ENCODE measurements at regions not wholly inside any gene's neighbourhood (a gene's known extent, or its start where the extent isn't known, plus 50 kb on each side); places are given as distances from the start of the nearest gene placed in this dataset.

GRCh38 chr20:19816386-19816785, 58.3 kb downstream of the RIN2 start:
- H3K27ac Mint-ChIP-seq = no peak overlapping the region
- peak overlapping the region; percentile 63 for H3K4me2 ChIP-seq (replicated peaks; ENCODE audit: low read depth, low read length, poor library complexity, severe bottlenecking)
- H3K4me1 ChIP-seq (ENCODE audit: control insufficient read depth in 2 of 2, insufficient read depth in 2 of 2, low read length in 2 of 2) = peaks cover 54 to 57% of the 10 kb centered on the region in 2 donors
- no peaks in the 10 kb centered on the region for H4K20me1 ChIP-seq (ENCODE audit: control insufficient read depth, insufficient read depth, low read length, poor library complexity, severe bottlenecking)
- peaks cover 70% of the 10 kb centered on the region for H3K4me1 Mint-ChIP-seq
- H3K36me3 ChIP-seq (replicated peaks in 1 of 2; ENCODE audit: control extremely low read depth in 1 of 2, control insufficient read depth in 1 of 2, extremely low read depth in 1 of 2, insufficient read depth in 2 of 2, low read length in 1 of 2) = no peaks in the 10 kb centered on the region
- no peak overlapping the region for H3K4me3 Mint-ChIP-seq
- no peaks in the 10 kb centered on the region for H3K27me3 ChIP-seq (replicated peaks in 1 of 4; ENCODE audit: control extremely low read depth in 1 of 4, control insufficient read depth in 3 of 4, insufficient read depth in 4 of 4, low read length in 3 of 4)
- intact Hi-C loops (cut with micrococcal nuclease) = loop anchor here (10.0 kb wide), 2 partner anchors 98 to 198 kb away; partner anchors contain the start of gene NAA20
- DNase-seq (no peak), ATAC-seq (ENCODE audit: low read depth) (no peak)
- no peak overlapping the region for H3K27ac ChIP-seq (ENCODE audit: low read length in 2 of 2)
- TF ChIP-seq EZH2 (IDR thresholded peaks at IDR 0.05; ENCODE audit: borderline replicate concordance, insufficient read depth, low read depth, low read length, poor library complexity, severe bottlenecking) = no peak
- TF ChIP-seq, protein P1, sequence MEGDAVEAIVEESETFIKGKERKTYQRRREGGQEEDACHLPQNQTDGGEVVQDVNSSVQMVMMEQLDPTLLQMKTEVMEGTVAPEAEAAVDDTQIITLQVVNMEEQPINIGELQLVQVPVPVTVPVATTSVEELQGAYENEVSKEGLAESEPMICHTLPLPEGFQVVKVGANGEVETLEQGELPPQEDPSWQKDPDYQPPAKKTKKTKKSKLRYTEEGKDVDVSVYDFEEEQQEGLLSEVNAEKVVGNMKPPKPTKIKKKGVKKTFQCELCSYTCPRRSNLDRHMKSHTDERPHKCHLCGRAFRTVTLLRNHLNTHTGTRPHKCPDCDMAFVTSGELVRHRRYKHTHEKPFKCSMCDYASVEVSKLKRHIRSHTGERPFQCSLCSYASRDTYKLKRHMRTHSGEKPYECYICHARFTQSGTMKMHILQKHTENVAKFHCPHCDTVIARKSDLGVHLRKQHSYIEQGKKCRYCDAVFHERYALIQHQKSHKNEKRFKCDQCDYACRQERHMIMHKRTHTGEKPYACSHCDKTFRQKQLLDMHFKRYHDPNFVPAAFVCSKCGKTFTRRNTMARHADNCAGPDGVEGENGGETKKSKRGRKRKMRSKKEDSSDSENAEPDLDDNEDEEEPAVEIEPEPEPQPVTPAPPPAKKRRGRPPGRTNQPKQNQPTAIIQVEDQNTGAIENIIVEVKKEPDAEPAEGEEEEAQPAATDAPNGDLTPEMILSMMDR (IDR thresholded peaks at IDR 0.05) = no peak
- no peaks in the 10 kb centered on the region for H3K27me3 Mint-ChIP-seq
- no peaks in the 10 kb centered on the region for H3K9me3 Mint-ChIP-seq (ENCODE audit: insufficient read depth)
- H3K9ac ChIP-seq (ENCODE audit: low read length) = no peak overlapping the region
- no peak overlapping the region for H3K4me3 ChIP-seq (ENCODE audit: control extremely low read depth in 1 of 5, extremely low read depth in 1 of 5, insufficient read depth in 1 of 5, low read depth in 2 of 5, low read length in 4 of 5)
- no peaks in the 10 kb centered on the region for H3K79me2 ChIP-seq (ENCODE audit: control insufficient read depth, insufficient read depth, low read length)
- ChIA-PET CTCF (interaction anchor here (0.7 to 2.9 kb wide), 9 partner anchors 9 to 188 kb away, joined by 3 to 20 read pairs (median 4); no protein-coding TSS in a partner anchor), POLR2A (interaction anchor here (0.8 to 1.5 kb wide), 2 partner anchors 9 to 11 kb away, joined by 3 to 4 read pairs; no protein-coding TSS in a partner anchor)
- no peak overlapping the region for H2AFZ ChIP-seq (ENCODE audit: insufficient read depth, low read depth, low read length, poor library complexity, severe bottlenecking)
- peaks cover 0 to 7% (median 3%) of the 10 kb centered on the region in 3 donors for H3K9me3 ChIP-seq (ENCODE audit: control extremely low read depth in 1 of 3, control insufficient read depth in 2 of 3, insufficient read depth in 1 of 3, low read length in 2 of 3)
- WGBS (ENCODE audit: insufficient coverage) = no CpG with 5 or more reads among the region's 4 CpGs

GRCh38 chr20:19817017-19817416, 59.0 kb downstream of the RIN2 start:
- Mint-ChIP-seq H3K9me3 (ENCODE audit: insufficient read depth) (no peaks in the 10 kb centered on the region), H3K27ac (no peak overlapping the region), H3K27me3 (no peaks in the 10 kb centered on the region), H3K4me3 (no peak overlapping the region), H3K4me1 (peaks cover 71% of the 10 kb centered on the region)
- Histone ChIP-seq H3K4me2 (replicated peaks; ENCODE audit: low read depth, low read length, poor library complexity, severe bottlenecking) (no peak overlapping the region), H3K9ac (ENCODE audit: low read length) (no peak overlapping the region), H3K27me3 (replicated peaks in 1 of 4; ENCODE audit: control extremely low read depth in 1 of 4, control insufficient read depth in 3 of 4, insufficient read depth in 4 of 4, low read length in 3 of 4) (no peaks in the 10 kb centered on the region), H3K79me2 (ENCODE audit: control insufficient read depth, insufficient read depth, low read length) (no peaks in the 10 kb centered on the region), H3K36me3 (replicated peaks in 1 of 2; ENCODE audit: control extremely low read depth in 1 of 2, control insufficient read depth in 1 of 2, extremely low read depth in 1 of 2, insufficient read depth in 2 of 2, low read length in 1 of 2) (no peaks in the 10 kb centered on the region), H3K4me3 (ENCODE audit: control extremely low read depth in 1 of 5, extremely low read depth in 1 of 5, insufficient read depth in 1 of 5, low read depth in 2 of 5, low read length in 4 of 5) (no peak overlapping the region), H3K4me1 (ENCODE audit: control insufficient read depth in 2 of 2, insufficient read depth in 2 of 2, low read length in 2 of 2) (peaks cover 57 to 63% of the 10 kb centered on the region in 2 donors), H3K9me3 (ENCODE audit: control extremely low read depth in 1 of 3, control insufficient read depth in 2 of 3, insufficient read depth in 1 of 3, low read length in 2 of 3) (peaks cover 0 to 7% (median 3%) of the 10 kb centered on the region in 3 donors), H2AFZ (ENCODE audit: insufficient read depth, low read depth, low read length, poor library complexity, severe bottlenecking) (no peak overlapping the region), H3K27ac (ENCODE audit: low read length in 2 of 2) (no peak overlapping the region), H4K20me1 (ENCODE audit: control insufficient read depth, insufficient read depth, low read length, poor library complexity, severe bottlenecking) (no peaks in the 10 kb centered on the region)
- CTCF ChIA-PET = interaction anchor here (0.8 to 3.4 kb wide), 2 partner anchors 11 to 124 kb away, joined by 3 to 27 read pairs; no protein-coding TSS in a partner anchor
- TF ChIP-seq, protein P1 (IDR thresholded peaks at IDR 0.05) = no peak
- no peak for TF ChIP-seq EZH2 (IDR thresholded peaks at IDR 0.05; ENCODE audit: borderline replicate concordance, insufficient read depth, low read depth, low read length, poor library complexity, severe bottlenecking)
- intact Hi-C loops (cut with micrococcal nuclease) = loop anchor here (10.0 kb wide), 2 partner anchors 98 to 198 kb away; partner anchors contain the start of gene NAA20
- POLR2A ChIA-PET = no interaction called here
- no peak for ATAC-seq (ENCODE audit: low read depth)
- WGBS (ENCODE audit: insufficient coverage) = 85% methylated on average over 2 of the region's 5 CpGs
- DNase-seq = no peak
